H1 (cell line): ENCODE measurements at regions not wholly inside any gene's neighbourhood (a gene's known extent, or its start where the extent isn't known, plus 50 kb on each side); places are given as distances from the start of the nearest gene placed in this dataset.

Experiments
- CTCF ChIA-PET: fragments of 300-600 bp; sonication (Branson Sonifier 250); formaldehyde crosslinking; loops from one replicate; lab custom pipeline; 2021; ENCODE audit not compliant: partially characterized antibody; lab: Charles Lee
- POLR2A ChIA-PET: fragments of 300-600 bp; sonication (Branson Sonifier 250); formaldehyde crosslinking; loops from one replicate; lab custom pipeline; 2021; ENCODE audit warnings: inconsistent platforms; ENCODE audit not compliant: partially characterized antibody; lab: Charles Lee
- DNase-seq, 2 experiments: peaks; one replicate each; pipeline versions ENCODE4 v3.0.0 to v3.0.0-alpha.2; 2010 to 2022; ENCODE audit warnings: low spot score in 2 of 2, low read depth in 1 of 2, mixed read lengths in 1 of 2
- FAIRE-seq: peaks from 2 replicates; lab custom pipeline; 2011; peaks lifted over from hg19 to GRCh38; lab: Jason Lieb, UNC
- H2AFZ ChIP-seq: 2 replicates; pipeline ENCODE4 v1.8.1; 2012; ENCODE audit warnings: low read length, inconsistent platforms
- H2AK5ac ChIP-seq: 2 replicates; pipeline ENCODE4 v1.6.1; 2013; ENCODE audit warnings: low read depth, low read length
- H2BK120ac ChIP-seq: replicated peaks from 2 replicates; pipeline ENCODE3; 2013; ENCODE audit warnings: low read depth, low read length, inconsistent platforms
- H2BK12ac ChIP-seq: 2 replicates; pipeline ENCODE4 v1.6.1; 2013; ENCODE audit warnings: low read depth, low read length
- H2BK15ac ChIP-seq: 2 replicates; pipeline ENCODE4 v1.6.1; 2013; ENCODE audit warnings: low read length
- H2BK20ac ChIP-seq: 2 replicates; pipeline ENCODE4 v1.6.1; 2013; ENCODE audit warnings: low read length
- H2BK5ac ChIP-seq: 2 replicates; pipeline ENCODE4 v1.6.1; 2013; ENCODE audit warnings: low read depth, low read length
- H3K14ac ChIP-seq: 2 replicates; pipeline ENCODE4 v1.6.1; 2013; ENCODE audit warnings: inconsistent platforms; ENCODE audit not compliant: insufficient read length
- H3K18ac ChIP-seq: 2 replicates; pipeline ENCODE4 v1.6.1; 2013; ENCODE audit warnings: low read length; ENCODE audit errors: extremely low read depth
- H3K23ac ChIP-seq: 2 replicates; pipeline ENCODE4 v1.6.1; 2013; ENCODE audit warnings: inconsistent platforms; ENCODE audit not compliant: insufficient read length
- H3K23me2 ChIP-seq: 2 replicates; pipeline ENCODE4 v1.6.1; 2013; ENCODE audit warnings: low read depth, low read length
- H3K27ac ChIP-seq: 2 replicates; pipeline ENCODE4 v1.6.1; 2011; ENCODE audit warnings: low read depth, low read length, inconsistent platforms
- H3K27me3 ChIP-seq, 4 experiments: replicated peaks in 1 of 4; 1 replicate in 1 of 4; 2 replicates in 3 of 4; pipeline versions ENCODE4 v1.6.1 to v1.8.1; 2011 to 2013; ENCODE audit warnings: low read length in 3 of 4, mild to moderate bottlenecking in 3 of 4, inconsistent platforms in 2 of 4, mixed read lengths in 2 of 4, moderate library complexity in 1 of 4; ENCODE audit not compliant: control insufficient read depth in 3 of 4, insufficient read depth in 3 of 4; ENCODE audit errors: extremely low read depth in 1 of 4
- H3K36me3 ChIP-seq, 4 experiments: 2 replicates each; pipeline versions ENCODE4 v1.6.1 to v1.8.1; 2011 to 2013; ENCODE audit warnings: mild to moderate bottlenecking in 4 of 4, low read length in 3 of 4, moderate library complexity in 2 of 4, control low read depth in 1 of 4, inconsistent platforms in 1 of 4; ENCODE audit not compliant: insufficient read depth in 4 of 4, control insufficient read depth in 2 of 4
- H3K4ac ChIP-seq: replicated peaks from 2 replicates; pipeline ENCODE3; 2013; ENCODE audit warnings: low read length, low read depth, mixed read lengths, inconsistent platforms; ENCODE audit not compliant: insufficient read length
- H3K4me1 ChIP-seq, 4 experiments: replicated peaks in 1 of 4; 1 replicate in 1 of 4; 2 replicates in 3 of 4; pipeline versions ENCODE4 v1.6.1 to v1.8.1; 2011 to 2013; ENCODE audit warnings: low read length in 3 of 4, inconsistent platforms in 2 of 4, mixed read lengths in 1 of 4; ENCODE audit not compliant: insufficient read depth in 4 of 4, control insufficient read depth in 3 of 4
- H3K4me2 ChIP-seq, 2 experiments: 2 replicates each; pipeline versions ENCODE4 v1.6.1 to v1.8.1; 2011 to 2013; ENCODE audit warnings: low read depth in 2 of 2, low read length in 2 of 2, control low read depth in 1 of 2, inconsistent platforms in 1 of 2, mild to moderate bottlenecking in 1 of 2; ENCODE audit not compliant: insufficient read depth in 1 of 2
- H3K4me3 ChIP-seq, 4 experiments: fragments of 200-600, 300-600 bp in 1 of 4; sonication (generic), shearing (Covaris generic), sonication (Bioruptor Twin) in 1 of 4; 2 replicates each; pipeline versions ENCODE4 v1.5.1 to v1.8.1; 2011 to 2016; ENCODE audit warnings: low read length in 4 of 4, low read depth in 3 of 4, control low read depth in 2 of 4, inconsistent platforms in 2 of 4, mild to moderate bottlenecking in 2 of 4, mixed read lengths in 1 of 4, moderate library complexity in 1 of 4; ENCODE audit not compliant: insufficient read depth in 2 of 4; ENCODE audit errors: extremely low read depth in 1 of 4
- H3K56ac ChIP-seq: replicated peaks from 2 replicates; pipeline ENCODE3; 2013; ENCODE audit warnings: low read depth, mild to moderate bottlenecking, mixed read lengths, low read length, inconsistent platforms; ENCODE audit not compliant: insufficient read length
- H3K79me1 ChIP-seq: 2 replicates; pipeline ENCODE4 v1.6.1; 2013; ENCODE audit warnings: low read depth, low read length, control low read depth
- H3K79me2 ChIP-seq, 2 experiments: 2 replicates each; pipeline versions ENCODE4 v1.6.1 to v1.8.1; 2012 to 2013; ENCODE audit warnings: low read length in 2 of 2, mild to moderate bottlenecking in 2 of 2, inconsistent platforms in 1 of 2; ENCODE audit not compliant: insufficient read depth in 2 of 2, control insufficient read depth in 1 of 2
- H3K9ac ChIP-seq, 4 experiments: replicated peaks in 1 of 4; 1 replicate in 1 of 4; 2 replicates in 3 of 4; pipeline versions ENCODE4 v1.6.1 to v1.8.1; 2011 to 2013; ENCODE audit warnings: low read depth in 3 of 4, low read length in 3 of 4, control low read depth in 2 of 4, mild to moderate bottlenecking in 2 of 4, moderate library complexity in 2 of 4, inconsistent platforms in 1 of 4; ENCODE audit errors: extremely low read depth in 1 of 4
- H3K9me3 ChIP-seq, 2 experiments: 2 replicates each; pipeline versions ENCODE4 v1.6.1 to v1.8.1; 2012 to 2013; ENCODE audit warnings: mild to moderate bottlenecking in 2 of 2, moderate library complexity in 2 of 2, control low read depth in 1 of 2, inconsistent platforms in 1 of 2, low read depth in 1 of 2, low read length in 1 of 2, mixed read lengths in 1 of 2; ENCODE audit not compliant: insufficient read depth in 2 of 2
- H4K20me1 ChIP-seq, 2 experiments: replicated peaks in 1 of 2; 2 replicates each; pipeline versions ENCODE3 to v1.8.1; 2011 to 2013; ENCODE audit warnings: inconsistent platforms in 2 of 2, low read length in 2 of 2, mild to moderate bottlenecking in 1 of 2; ENCODE audit not compliant: insufficient read depth in 2 of 2, control insufficient read depth in 1 of 2
- H4K5ac ChIP-seq: 2 replicates; pipeline ENCODE4 v1.6.1; 2013; ENCODE audit warnings: low read length, low read depth, mixed read lengths, inconsistent platforms; ENCODE audit not compliant: insufficient read length
- H4K8ac ChIP-seq: 2 replicates; pipeline ENCODE4 v1.8.0; 2013; ENCODE audit warnings: mild to moderate bottlenecking, moderate library complexity, low read length, inconsistent platforms; ENCODE audit not compliant: insufficient read depth; ENCODE audit errors: extremely low read depth
- H4K91ac ChIP-seq: replicated peaks from 2 replicates; pipeline ENCODE3; 2013; ENCODE audit warnings: low read length, mixed read lengths, inconsistent platforms; ENCODE audit not compliant: insufficient read length
- BRCA1 ChIP-seq: IDR thresholded peaks from 2 replicates; pipeline ENCODE4 v1.6.1; 2012; ENCODE audit warnings: low read depth, low read length, improper control_type of control experiment
- CBX8 ChIP-seq: fragments of 300-800, 300-1000 bp; sonication (generic); IDR thresholded peaks from 2 replicates; pipeline ENCODE4 v1.7.1; 2016; ENCODE audit warnings: low read depth, low read length, borderline replicate concordance
- CREB1 ChIP-seq: IDR thresholded peaks from 2 replicates; pipeline ENCODE4 v1.6.1; 2012; ENCODE audit warnings: inconsistent platforms
- JUND ChIP-seq: IDR thresholded peaks from 2 replicates; pipeline ENCODE4 v1.6.1; 2011; ENCODE audit warnings: mild to moderate bottlenecking, improper control_type of control experiment, low read length
- KDM5A ChIP-seq: fragments of 200-600 bp; IDR thresholded peaks from 2 replicates; pipeline ENCODE4 v1.7.1; 2012; ENCODE audit warnings: mild to moderate bottlenecking, low read length, inconsistent platforms, mixed read lengths
- NRF1 ChIP-seq: IDR thresholded peaks from 2 replicates; pipeline ENCODE4 v1.6.1; 2011; ENCODE audit warnings: mild to moderate bottlenecking, low read depth, low read length, improper control_type of control experiment
- SIRT6 ChIP-seq: IDR thresholded peaks from one replicate; pipeline ENCODE4 v1.7.1; 2012; ENCODE audit warnings: low read length, inconsistent platforms
- TCF12 ChIP-seq: IDR thresholded peaks from 2 replicates; pipeline ENCODE4 v1.6.1; 2011; ENCODE audit warnings: low read depth, mild to moderate bottlenecking, low read length
- WGBS, 2 experiments: shearing (Covaris generic) in 1 of 2; methylation state at CpG; one replicate each; pipeline versions ENCODE4 v1.1.6 to v1.1.7; 2013 to 2015; ENCODE audit warnings: low lambda C conversion rate in 2 of 2, mixed read lengths in 2 of 2, inconsistent platforms in 1 of 2, low coverage in 1 of 2, missing lambda C conversion rate in 1 of 2; ENCODE audit not compliant: insufficient replicate concordance in 2 of 2, insufficient coverage in 1 of 2, insufficient read length in 1 of 2; ENCODE audit errors: extremely low coverage in 1 of 2, missing lambda C conversion rate in 1 of 2; 5-methylcytosine and 5-hydroxymethylcytosine counted together

- H4K91ac ChIP-seq, result no peak overlapping the region
- no peak for DNase-seq
- POLR2A ChIA-PET, result no interaction called here
These were observed 53.5 kb upstream of the PCSK6 start for GRCh38 chr15:101543026-101543390.

More at GRCh38 chr15:101543026-101543390, 53.5 kb upstream of the PCSK6 start:
- Histone ChIP-seq H3K27ac (no peak overlapping the region), H2AFZ (no peak overlapping the region), H3K4me2 (no peak overlapping the region), H3K27me3 (no peaks in the 10 kb centered on the region), H3K14ac (no peak overlapping the region), H3K18ac (no peak overlapping the region), H2BK5ac (no peak overlapping the region), H3K4me3 (no peak overlapping the region), H3K36me3 (no peaks in the 10 kb centered on the region), H3K23me2 (no peaks in the 10 kb centered on the region), H3K56ac (no peak overlapping the region), H3K4me1 (no peaks in the 10 kb centered on the region), H2BK15ac (no peak overlapping the region), H3K79me2 (no peaks in the 10 kb centered on the region), H4K20me1 (no peaks in the 10 kb centered on the region), H3K9ac (no peak overlapping the region), H3K9me3 (no peaks in the 10 kb centered on the region), H3K23ac (no peak overlapping the region), H4K8ac (no peak overlapping the region), H2BK120ac (no peak overlapping the region), H4K5ac (no peak overlapping the region), H2BK12ac (no peak overlapping the region), H3K4ac (no peak overlapping the region), H3K79me1 (no peaks in the 10 kb centered on the region), H2BK20ac (no peak overlapping the region), H2AK5ac (no peak overlapping the region)
- no peak for FAIRE-seq
- CTCF ChIA-PET, result interaction anchor here (1.2 kb wide), 1 partner anchor 98 kb away, joined by 5 read pairs; no protein-coding TSS in a partner anchor
- WGBS, 2 experiments, result 93% methylated on average over 5 of the region's 7 CpGs; no CpG with 5 or more reads in 1 of the 2 experiments
- no peak for TF ChIP-seq NRF1
- no peak for TF ChIP-seq CREB1
- TF ChIP-seq BRCA1, result no peak
- no peak for TF ChIP-seq KDM5A
- no peak for TF ChIP-seq JUND
- TF ChIP-seq SIRT6, result no peak
- TF ChIP-seq CBX8, result no peak
- TF ChIP-seq TCF12, result no peak
